H1 (cell line): ENCODE measurements at regions not wholly inside any gene's neighbourhood (a gene's known extent, or its start where the extent isn't known, plus 50 kb on each side); places are given as distances from the start of the nearest gene placed in this dataset.

Experiments used
- HDAC6 ChIP-seq: IDR thresholded peaks from one replicate; pipeline ENCODE4 v1.7.1; 2012; ENCODE audit warnings: low read depth, mild to moderate bottlenecking, inconsistent platforms, low read length, moderate library complexity
- KDM5A ChIP-seq: fragments of 200-600 bp; IDR thresholded peaks from 2 replicates; pipeline ENCODE4 v1.7.1; 2012; ENCODE audit warnings: mild to moderate bottlenecking, low read length, inconsistent platforms, mixed read lengths

GRCh38 chr2:67142071-67142470, 255.1 kb upstream of the ETAA1 start (continued):
- TF ChIP-seq HDAC6 (no peak), KDM5A (no peak)
